ENCODE measurements at regions not wholly inside any gene's neighbourhood (a gene's known extent, or its start where the extent isn't known, plus 50 kb on each side); places are given as distances from the start of the nearest gene placed in this dataset.

DNA sequence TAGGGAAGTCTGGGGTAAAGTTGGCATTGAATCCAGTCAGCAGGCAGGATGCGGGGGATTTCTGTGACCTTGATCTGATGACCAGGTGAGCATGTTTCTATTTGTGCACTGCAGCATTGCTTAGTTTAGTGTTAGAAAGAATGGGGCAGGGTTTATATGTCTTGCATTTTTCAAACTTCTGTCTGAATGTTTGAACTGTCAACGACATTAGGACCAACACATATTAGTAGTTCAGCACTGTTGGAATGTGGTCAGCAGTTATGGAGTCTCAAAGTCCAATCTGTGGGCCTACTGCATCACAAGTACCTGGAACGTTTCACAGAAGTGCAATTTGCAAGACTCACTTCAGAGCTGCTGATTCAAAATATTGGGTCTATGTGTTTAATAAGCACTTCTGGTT, 276.6 kb upstream of the BMP2 start (continued):
- TF ChIP-seq ZFP82 (CRISPR knock-in tag; IDR thresholded peaks at IDR 0.05; ENCODE audit: borderline replicate concordance) (no peak), ZKSCAN8 (CRISPR knock-in tag; IDR thresholded peaks at IDR 0.05; ENCODE audit: borderline replicate concordance) (peak; percentile 66; the same call in 1 of the 2 replicates), ZFAT (CRISPR knock-in tag; conservative IDR thresholded peaks at IDR 0.05) (no peak), TGIF2 (CRISPR knock-in tag; IDR thresholded peaks at IDR 0.05) (peak; percentile 90; the same call in 1 of the 2 replicates), ZNF451 (CRISPR knock-in tag; IDR thresholded peaks at IDR 0.05) (no peak), ADNP (CRISPR knock-in tag; IDR thresholded peaks at IDR 0.05) (no peak), NKX3-1 (CRISPR knock-in tag; IDR thresholded peaks at IDR 0.05) (0 out of 2 replicates have a peak, but pooled peaks have one; percentile 57), THAP11 (CRISPR knock-in tag; IDR thresholded peaks at IDR 0.05) (peak; percentile 38; the same call in 1 of the 2 replicates), ELF3 (CRISPR knock-in tag; IDR thresholded peaks at IDR 0.05) (peak; percentile 57), FOXA3 (CRISPR knock-in tag; IDR thresholded peaks at IDR 0.05) (peak; percentile 54), RXRA (CRISPR knock-in tag; IDR thresholded peaks at IDR 0.05) (no peak), ZNF343 (CRISPR knock-in tag; IDR thresholded peaks at IDR 0.05) (no peak), ZNF232 (CRISPR knock-in tag; IDR thresholded peaks at IDR 0.05; ENCODE audit: borderline replicate concordance) (peak; percentile 79)
- TF ChIP-seq, protein P1, sequence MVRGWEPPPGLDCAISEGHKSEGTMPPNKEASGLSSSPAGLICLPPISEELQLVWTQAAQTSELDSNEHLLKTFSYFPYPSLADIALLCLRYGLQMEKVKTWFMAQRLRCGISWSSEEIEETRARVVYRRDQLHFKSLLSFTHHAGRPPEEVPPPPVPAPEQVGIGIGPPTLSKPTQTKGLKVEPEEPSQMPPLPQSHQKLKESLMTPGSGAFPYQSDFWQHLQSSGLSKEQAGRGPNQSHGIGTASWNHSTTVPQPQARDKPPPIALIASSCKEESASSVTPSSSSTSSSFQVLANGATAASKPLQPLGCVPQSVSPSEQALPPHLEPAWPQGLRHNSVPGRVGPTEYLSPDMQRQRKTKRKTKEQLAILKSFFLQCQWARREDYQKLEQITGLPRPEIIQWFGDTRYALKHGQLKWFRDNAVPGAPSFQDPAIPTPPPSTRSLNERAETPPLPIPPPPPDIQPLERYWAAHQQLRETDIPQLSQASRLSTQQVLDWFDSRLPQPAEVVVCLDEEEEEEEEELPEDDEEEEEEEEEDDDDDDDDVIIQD (CRISPR knock-in tag; IDR thresholded peaks at IDR 0.05; ENCODE audit: low read depth) = peak; percentile 50; the same call in 1 of the 2 replicates
- TF ChIP-seq, protein P2, sequence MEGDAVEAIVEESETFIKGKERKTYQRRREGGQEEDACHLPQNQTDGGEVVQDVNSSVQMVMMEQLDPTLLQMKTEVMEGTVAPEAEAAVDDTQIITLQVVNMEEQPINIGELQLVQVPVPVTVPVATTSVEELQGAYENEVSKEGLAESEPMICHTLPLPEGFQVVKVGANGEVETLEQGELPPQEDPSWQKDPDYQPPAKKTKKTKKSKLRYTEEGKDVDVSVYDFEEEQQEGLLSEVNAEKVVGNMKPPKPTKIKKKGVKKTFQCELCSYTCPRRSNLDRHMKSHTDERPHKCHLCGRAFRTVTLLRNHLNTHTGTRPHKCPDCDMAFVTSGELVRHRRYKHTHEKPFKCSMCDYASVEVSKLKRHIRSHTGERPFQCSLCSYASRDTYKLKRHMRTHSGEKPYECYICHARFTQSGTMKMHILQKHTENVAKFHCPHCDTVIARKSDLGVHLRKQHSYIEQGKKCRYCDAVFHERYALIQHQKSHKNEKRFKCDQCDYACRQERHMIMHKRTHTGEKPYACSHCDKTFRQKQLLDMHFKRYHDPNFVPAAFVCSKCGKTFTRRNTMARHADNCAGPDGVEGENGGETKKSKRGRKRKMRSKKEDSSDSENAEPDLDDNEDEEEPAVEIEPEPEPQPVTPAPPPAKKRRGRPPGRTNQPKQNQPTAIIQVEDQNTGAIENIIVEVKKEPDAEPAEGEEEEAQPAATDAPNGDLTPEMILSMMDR (CRISPR knock-in tag; IDR thresholded peaks at IDR 0.05) = no peak
- TF ChIP-seq, protein P3, sequence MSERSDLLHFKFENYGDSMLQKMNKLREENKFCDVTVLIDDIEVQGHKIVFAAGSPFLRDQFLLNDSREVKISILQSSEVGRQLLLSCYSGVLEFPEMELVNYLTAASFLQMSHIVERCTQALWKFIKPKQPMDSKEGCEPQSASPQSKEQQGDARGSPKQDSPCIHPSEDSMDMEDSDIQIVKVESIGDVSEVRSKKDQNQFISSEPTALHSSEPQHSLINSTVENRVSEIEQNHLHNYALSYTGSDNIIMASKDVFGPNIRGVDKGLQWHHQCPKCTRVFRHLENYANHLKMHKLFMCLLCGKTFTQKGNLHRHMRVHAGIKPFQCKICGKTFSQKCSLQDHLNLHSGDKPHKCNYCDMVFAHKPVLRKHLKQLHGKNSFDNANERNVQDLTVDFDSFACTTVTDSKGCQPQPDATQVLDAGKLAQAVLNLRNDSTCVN (CRISPR knock-in tag; IDR thresholded peaks at IDR 0.05; ENCODE audit: borderline replicate concordance) = no peak
- TF ChIP-seq, protein P4, sequence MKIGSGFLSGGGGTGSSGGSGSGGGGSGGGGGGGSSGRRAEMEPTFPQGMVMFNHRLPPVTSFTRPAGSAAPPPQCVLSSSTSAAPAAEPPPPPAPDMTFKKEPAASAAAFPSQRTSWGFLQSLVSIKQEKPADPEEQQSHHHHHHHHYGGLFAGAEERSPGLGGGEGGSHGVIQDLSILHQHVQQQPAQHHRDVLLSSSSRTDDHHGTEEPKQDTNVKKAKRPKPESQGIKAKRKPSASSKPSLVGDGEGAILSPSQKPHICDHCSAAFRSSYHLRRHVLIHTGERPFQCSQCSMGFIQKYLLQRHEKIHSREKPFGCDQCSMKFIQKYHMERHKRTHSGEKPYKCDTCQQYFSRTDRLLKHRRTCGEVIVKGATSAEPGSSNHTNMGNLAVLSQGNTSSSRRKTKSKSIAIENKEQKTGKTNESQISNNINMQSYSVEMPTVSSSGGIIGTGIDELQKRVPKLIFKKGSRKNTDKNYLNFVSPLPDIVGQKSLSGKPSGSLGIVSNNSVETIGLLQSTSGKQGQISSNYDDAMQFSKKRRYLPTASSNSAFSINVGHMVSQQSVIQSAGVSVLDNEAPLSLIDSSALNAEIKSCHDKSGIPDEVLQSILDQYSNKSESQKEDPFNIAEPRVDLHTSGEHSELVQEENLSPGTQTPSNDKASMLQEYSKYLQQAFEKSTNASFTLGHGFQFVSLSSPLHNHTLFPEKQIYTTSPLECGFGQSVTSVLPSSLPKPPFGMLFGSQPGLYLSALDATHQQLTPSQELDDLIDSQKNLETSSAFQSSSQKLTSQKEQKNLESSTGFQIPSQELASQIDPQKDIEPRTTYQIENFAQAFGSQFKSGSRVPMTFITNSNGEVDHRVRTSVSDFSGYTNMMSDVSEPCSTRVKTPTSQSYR (CRISPR knock-in tag; IDR thresholded peaks at IDR 0.05; ENCODE audit: borderline replicate concordance) = peak; percentile 73; the same call in 1 of the 2 replicates
- TF ChIP-seq, protein P5, sequence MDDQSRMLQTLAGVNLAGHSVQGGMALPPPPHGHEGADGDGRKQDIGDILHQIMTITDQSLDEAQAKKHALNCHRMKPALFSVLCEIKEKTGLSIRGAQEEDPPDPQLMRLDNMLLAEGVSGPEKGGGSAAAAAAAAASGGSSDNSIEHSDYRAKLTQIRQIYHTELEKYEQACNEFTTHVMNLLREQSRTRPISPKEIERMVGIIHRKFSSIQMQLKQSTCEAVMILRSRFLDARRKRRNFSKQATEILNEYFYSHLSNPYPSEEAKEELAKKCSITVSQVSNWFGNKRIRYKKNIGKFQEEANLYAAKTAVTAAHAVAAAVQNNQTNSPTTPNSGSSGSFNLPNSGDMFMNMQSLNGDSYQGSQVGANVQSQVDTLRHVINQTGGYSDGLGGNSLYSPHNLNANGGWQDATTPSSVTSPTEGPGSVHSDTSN (CRISPR knock-in tag; IDR thresholded peaks at IDR 0.05; ENCODE audit: borderline replicate concordance) = no peak
- TF ChIP-seq, protein P6, sequence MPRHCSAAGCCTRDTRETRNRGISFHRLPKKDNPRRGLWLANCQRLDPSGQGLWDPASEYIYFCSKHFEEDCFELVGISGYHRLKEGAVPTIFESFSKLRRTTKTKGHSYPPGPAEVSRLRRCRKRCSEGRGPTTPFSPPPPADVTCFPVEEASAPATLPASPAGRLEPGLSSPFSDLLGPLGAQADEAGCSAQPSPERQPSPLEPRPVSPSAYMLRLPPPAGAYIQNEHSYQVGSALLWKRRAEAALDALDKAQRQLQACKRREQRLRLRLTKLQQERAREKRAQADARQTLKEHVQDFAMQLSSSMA (CRISPR knock-in tag; IDR thresholded peaks at IDR 0.05) = 0 out of 2 replicates have a peak, but pooled peaks have one; percentile 57
- TF ChIP-seq, protein P7, sequence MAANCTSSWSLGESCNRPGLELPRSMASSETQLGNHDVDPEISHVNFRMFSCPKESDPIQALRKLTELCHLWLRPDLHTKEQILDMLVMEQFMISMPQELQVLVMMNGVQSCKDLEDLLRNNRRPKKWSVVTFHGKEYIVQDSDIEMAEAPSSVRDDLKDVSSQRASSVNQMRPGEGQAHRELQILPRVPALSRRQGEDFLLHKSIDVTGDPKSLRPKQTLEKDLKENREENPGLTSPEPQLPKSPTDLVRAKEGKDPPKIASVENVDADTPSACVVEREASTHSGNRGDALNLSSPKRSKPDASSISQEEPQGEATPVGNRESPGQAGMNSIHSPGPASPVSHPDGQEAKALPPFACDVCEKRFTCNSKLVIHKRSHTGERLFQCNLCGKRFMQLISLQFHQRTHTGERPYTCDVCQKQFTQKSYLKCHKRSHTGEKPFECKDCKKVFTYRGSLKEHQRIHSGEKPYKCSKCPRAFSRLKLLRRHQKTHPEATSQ (CRISPR knock-in tag; IDR thresholded peaks at IDR 0.05; ENCODE audit: borderline replicate concordance) = no peak; the same call in 1 of the 2 replicates
